GM03348 (cell line): ENCODE measurements at regions not wholly inside any gene's neighbourhood (a gene's known extent, or its start where the extent isn't known, plus 50 kb on each side); places are given as distances from the start of the nearest gene placed in this dataset.
"Not testable (repeated sequence)": the region's sequence is repeated elsewhere in the genome, so short reads cannot be mapped to it uniquely, and the experiment has no call there.

ENCODE experiments used
- DNase-seq: peaks from one replicate; pipeline ENCODE4 v3.0.0; 2012; ENCODE audit warnings: low spot score

DNA sequence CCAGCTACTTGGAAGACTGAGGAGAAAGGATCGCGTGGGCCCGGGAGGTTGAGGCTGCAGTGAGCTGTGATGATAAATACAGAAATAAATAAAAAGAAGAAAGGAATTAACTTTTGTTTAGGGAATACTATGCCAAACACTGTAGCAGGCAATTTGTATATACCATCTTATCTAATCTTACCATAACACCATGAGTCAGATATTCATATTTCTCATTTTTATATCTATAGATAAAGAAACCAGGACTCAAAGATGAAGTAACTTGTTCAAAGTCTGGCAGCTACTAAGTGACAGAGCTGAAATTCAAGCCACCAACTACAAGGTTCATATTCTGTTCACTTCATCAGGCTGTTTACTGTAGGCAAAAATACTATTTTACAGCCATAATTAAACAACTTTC lies 119.2 kb upstream of the SLC39A10 start:
- no peak for DNase-seq

DNA sequence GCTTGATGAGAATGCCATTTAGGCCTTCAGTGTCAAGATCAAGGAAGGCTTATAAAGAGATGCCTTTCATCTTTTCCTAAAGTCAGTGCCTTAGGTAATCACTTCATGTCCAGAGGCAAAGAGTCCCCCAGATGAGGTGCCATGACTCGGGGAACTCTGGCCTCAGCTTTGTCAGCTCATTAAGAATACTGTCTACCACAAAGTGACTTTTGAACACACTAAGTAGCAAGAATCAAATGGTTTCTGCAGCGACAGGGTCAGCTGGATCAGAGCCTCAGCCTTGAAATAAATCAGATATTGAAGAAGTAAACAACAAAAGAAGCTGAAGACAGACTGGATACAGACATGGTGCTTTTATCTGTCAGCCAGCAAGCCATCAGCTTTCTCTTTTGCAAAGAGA lies 120.1 kb upstream of the SLC39A10 start:
- no peak for DNase-seq

DNA sequence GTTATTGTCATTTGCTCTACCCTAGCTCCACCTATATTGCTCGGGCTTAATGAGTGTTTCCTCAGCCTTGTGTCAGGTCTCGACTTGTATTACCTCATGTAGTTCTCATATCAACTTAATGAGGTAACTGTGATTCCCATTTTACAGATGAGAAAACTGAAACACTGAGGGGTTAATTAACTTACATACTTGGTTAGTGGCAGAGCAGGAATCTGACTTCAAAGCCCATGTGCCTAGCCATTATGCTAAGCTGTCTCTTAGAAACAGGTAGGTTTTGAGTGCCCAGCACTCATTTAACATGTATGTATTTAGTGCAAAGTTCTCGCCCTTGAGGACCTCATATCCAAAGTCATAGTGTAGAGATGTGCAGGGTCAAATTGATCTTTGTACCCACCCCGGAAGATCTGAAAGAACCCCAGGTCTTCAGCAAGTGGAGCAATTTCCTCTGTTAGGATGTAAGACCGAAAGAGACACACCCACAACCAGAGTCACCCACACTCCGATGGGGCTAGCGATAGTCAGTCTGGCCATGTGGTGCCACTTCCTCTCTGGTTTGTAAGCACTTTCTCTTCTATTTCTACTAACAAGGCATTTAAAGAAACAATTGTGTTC lies 121.0 kb upstream of the SLC39A10 start:
- no peak for DNase-seq

DNA sequence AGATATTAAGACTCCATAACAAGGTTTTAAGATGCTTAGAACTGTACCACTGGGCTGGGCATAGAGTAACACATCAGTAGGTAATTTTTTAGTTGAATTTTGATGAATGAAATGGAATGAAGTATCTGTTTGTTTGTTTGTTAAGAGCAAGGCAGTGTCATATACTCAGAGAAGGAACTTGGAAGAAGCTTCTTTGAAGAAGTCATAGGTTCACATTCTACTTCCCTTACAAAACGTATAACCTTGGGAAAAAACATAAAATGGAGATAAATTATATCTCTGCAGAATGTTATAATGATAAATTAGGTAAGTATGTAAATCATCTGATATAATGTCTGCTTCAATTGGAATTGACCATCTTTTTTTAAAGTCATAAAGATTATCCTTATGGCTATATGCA lies 122.1 kb upstream of the SLC39A10 start:
- DNase-seq: no peak

DNA sequence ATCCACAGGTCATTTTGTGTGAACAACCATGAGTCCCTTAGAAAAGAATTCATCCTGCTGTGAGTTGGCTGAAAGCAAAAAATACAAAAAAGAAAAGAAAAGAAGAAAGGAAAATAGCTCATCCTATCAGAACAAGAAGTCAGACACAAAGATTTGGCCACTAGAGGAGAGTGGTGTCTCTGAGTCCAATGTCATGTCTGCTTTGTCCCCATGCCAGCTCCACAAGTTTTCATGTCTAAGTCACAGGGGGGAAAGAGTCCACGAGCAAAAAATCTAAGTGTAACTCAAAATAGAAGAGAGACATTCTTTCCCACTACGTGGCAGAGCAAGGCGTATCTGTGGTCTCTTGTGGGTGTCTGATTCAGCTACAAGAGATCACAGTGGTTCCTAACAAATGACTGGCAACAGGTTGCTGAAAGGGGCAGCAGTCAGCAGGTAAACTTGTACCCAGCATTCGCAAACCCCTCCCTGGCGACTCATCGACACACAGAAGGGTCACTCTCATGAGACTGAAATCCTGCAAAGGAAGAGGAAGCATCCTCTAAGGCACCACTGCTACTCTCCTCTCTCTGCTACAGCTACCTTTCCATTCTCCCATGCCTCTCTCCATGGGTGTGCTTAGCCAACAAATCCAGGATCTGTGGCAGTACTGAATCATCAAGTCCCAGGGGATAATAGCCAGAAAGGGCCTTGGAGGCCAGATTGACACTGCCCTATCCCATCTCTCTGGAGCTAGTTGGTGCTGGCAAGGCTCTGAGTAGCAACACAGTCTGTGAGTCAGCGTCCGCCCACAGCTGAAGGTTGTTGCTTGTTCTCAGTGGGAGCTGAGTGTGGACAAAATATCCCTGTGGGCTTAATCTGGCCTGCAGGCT lies 123.0 kb upstream of the SLC39A10 start:
- DNase-seq: peak; percentile 86

DNA sequence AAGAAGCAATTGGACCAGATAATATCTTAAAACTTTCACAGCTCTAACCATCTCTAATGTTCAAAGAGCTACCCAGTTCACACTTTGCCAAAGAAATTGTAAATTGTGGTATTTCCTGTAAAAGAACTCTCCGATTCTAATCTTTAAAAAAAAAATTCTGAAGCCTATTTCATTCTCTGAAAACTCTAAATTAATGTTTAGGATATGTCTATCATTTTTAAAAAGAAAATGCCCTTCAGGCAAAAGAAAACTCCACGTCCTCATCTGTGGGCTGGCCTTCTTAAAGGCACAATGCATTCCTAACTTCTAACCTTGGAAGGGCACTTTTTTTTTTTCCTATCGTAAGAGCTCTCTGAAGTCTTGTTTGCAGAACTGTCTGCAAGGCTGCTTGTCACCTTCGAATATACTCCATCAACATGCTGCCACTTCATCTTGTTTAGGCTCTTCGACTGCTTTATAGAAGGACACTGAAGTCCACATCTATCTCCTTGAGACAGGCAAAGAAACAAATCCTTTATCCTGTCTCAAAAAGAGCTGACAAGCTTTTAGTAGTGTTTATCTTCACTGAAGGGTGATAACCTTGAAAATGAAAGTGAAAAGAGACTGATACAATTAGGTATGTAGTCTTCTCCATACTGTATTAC lies 124.3 kb upstream of the SLC39A10 start:
- peak; percentile 20 for DNase-seq

DNA sequence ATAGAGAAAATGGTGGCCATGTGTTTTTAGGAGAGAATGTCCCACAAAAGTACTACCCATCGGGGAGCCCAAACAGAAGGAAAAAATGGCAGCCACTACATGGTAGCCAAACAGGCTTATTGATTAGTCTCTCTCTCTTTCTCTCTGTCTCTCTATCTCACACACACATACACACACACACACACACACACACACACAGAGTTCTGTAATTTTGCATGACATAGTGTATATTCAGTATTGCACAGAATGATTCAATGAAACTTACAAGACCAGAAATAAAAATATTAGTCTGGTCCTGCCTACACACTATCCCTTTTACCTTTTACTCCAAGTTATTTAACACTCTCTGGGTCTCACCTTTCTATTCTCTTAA lies 124.8 kb upstream of the SLC39A10 start:
- DNase-seq: no peak

DNA sequence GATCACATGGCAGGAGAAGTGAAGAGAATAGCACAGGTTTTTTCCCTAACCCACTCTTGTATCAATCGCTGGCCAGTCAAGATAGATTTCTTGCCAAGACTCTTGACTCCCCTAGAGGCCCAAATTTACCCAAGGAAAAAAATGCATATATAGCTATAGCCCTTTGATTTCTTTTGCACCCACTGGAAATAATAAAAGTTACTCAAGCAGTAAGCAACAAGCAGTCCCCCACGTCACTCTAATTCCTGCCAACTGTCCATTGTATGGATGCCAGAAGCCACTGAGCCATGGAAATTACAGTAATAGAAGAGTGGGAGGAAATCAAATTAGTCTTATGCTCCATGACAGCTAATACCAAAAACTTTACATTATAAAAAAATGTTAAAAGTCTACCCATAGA lies 125.3 kb upstream of the SLC39A10 start:
- DNase-seq: peak; percentile 15

DNA sequence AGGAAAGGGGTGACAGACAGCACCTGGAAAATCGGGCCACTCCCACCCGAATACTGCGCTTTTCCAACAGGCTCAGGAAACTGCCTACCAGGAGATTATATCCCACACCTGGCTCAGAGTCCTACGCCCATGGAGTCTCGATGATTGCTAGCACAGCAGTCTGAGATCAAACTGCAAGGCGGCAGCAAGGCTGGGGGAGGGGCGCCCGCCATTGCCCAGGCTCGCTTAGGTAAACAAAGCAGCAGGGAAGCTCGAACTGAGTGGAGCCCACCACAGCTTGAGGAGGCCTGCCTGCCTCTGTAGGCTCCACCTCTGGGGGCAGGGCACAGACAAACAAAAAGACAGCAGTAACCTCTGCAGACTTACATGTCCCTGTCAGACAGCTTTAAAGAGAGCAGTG lies 133.8 kb upstream of the SLC39A10 start:
- not testable (repeated sequence) for DNase-seq

DNA sequence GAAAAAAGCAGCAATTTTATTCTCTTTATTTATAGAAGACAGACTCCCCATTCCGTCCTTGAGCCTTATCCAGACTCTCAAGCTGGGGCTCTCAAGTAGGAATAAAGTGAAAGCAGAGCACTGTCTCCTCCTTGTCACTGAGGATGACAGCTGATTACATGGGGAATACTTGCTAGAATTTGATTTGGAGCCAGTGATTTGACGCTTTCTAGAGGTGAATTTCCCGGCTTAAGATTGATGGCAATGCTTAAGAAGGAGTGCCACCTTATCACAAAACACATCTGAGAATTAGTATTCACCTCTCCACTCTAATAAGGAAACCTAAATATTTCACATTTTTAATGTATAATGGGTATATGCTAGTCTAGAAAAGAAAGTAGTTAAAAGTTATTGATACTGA lies 135.4 kb upstream of the SLC39A10 start:
- no peak for DNase-seq

DNA sequence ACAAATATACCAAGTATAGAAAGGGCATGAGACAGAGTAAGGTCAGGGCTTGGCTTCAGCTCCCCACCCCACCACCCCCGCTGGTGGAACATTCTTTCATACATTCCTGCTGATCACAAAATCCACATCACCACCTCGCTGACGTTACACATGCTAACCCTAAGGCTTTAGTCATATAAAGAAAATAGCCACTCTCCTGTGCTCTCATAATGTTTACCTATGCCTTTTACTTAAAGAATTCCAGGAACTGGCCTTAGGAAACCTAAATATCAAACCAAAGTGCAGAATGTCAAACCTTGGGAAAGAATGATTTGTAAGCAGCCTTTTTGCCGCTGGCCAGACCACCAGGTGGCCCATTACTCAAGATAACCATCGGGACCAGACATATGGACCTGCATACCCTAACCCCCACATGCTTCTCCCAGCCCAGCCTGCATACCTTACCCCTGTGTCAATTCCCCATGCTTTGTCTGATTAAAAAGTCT lies 136.3 kb upstream of the SLC39A10 start:
- peak; percentile 86 for DNase-seq

DNA sequence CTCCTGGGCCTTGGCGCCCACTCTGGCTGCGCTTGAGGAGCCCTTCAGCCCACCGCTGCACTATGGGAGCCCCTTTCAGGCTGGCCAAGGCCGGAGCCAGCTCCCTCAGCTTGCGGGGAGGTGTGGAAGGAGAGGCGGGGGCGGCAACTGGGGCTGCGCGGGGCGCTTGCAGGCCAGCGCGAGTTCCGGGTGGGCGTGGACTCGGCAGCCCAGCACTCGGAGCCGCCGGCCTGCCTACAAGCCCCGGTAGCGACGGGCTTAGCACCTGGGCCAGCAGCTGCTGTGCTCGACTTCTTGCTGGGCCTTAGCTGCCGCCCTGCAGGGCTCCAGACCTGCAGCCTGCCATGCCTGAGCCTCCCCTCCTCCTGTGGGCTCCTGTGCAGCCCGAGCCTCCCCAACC lies 141.5 kb upstream of the SLC39A10 start:
- DNase-seq: no peak

DNA sequence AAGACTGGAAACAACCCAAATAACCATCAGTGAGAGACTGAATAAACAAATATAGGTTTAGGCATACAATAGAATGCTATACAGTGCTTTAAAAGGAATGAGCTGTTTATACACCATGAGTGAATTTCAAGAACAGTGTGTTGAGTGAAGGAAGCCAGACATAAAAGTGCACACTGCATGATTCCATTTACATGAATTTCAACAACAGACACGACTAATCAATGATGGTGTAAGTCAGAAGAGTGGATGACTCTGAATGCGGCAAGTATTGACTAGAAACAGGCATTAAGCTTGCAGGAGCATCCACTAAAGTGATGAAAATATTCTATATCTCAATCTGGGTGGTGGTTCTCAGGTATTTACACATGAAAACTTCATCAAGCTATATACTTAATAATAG lies 142.7 kb upstream of the SLC39A10 start:
- no peak for DNase-seq

DNA sequence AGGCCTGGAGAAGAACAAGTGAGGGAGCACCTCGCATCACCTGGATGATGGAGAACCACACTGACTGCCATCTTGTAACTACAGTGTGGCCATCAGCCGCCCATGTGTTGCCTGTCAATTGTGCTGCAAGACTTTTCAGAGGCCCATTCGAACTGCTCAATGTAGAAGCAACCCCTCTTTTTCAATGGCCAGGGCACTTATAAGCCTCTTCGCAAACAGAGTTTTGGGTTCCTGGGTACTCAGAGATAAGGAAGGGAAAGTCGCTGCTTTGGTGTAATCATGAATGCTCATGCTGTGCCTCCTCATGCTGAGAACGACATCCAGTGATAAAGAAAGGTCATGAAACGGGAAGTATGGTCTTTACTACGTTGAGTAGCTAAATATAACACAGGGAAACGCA lies 143.9 kb upstream of the SLC39A10 start:
- DNase-seq: no peak

DNA sequence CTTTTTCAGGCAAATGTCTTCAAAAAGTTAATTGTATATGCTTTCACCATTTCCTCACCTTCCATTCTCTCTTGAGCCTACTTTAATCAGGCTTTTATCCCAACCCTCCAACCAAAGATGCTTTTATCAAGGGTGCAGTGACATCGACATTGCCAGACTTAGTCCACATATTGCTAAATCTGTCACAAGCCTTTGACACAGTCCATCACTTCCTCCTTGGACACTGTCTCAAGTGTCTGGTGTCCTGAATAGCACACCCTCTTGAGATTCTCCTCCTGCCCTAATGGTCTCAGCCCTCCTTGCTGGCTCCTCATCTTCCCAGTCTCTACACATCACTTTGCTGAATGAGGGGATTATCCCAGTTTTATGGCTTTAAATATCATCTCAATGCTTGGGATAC lies 147.5 kb upstream of the SLC39A10 start:
- DNase-seq: no peak

DNA sequence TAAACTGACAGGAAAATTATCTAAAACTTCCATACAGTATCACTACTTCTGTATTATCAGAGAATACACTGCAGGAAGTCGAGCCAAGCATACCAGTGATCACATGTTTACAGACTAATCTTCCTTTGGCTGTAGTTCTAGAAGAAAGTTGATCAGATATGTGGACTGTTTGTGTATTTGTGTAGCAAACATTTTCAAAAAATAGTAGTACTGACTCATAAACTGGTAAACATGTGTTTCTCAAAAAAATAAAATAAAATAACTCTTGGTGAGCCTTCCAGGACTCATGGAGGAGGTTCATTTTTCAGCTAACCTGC lies 148.9 kb upstream of the SLC39A10 start:
- no peak for DNase-seq

DNA sequence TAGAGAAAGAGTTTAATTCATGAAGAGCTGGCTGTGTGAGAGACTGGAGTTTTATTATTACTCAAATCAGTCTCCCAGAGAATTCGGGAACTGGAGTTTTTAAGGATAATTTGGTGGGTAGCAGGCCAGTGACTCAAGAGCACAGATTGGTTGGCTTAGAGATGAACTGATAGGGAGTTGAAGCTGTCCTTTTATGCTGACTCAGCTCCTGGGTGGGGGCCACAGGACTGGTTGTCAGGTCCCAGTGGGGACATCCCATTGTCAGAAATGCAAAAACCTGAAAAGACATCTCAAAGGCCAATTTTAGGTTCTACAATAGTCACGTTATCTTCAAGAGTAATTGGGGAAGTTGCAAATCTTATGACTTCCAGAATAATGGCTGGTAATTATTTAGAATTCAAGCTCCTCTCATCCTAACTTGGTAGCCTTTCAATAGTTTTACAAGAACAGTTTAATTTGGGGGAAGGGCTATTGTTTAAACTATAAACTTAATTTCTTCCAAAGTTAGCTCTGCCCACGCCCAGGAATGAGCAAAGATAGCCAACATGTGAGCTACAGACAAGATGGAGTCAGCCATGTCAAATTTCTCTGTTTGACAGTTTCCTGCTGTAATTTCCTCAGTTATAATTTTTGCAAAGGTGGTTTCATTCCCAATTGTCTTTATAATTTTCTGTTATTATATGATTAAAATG lies 149.4 kb upstream of the SLC39A10 start:
- DNase-seq: no peak

DNA sequence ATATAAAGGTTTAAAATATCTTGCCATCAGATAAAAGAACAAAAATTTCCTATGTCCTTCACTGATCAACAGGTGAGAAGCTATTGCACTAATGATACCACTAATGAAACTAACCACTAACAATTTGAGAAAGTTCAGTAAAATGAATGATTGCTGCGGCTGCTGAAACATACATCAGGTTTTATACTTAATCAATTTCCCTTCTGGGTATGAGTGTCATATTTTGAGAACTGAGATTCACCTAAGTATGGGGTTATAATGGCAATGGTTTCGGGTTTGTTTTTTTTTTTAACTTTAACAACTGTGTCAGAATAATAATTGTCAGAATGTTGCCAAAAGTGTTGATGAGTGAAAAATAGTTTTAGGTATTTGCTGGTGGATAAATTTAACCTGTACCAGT lies 151.3 kb upstream of the SLC39A10 start:
- no peak for DNase-seq

DNA sequence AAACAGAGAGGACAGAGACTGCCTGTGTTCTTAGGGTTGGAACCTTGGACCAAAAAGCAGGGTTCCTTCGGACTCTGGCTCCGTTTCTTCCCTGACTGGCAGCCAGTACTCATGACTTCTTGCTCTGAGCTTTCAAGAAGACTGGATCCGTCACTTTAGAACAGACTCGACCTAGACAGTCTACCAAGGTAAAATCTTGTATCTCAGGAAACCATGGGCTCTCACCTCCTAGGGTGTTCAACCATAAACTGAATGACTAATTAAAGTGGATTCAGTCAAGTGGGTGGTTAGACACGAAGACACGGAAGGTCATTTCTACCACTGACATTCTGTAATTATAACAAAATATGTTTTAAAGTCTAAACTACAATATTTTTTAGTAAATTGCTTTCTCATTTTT lies 153.8 kb upstream of the SLC39A10 start:
- DNase-seq: no peak

DNA sequence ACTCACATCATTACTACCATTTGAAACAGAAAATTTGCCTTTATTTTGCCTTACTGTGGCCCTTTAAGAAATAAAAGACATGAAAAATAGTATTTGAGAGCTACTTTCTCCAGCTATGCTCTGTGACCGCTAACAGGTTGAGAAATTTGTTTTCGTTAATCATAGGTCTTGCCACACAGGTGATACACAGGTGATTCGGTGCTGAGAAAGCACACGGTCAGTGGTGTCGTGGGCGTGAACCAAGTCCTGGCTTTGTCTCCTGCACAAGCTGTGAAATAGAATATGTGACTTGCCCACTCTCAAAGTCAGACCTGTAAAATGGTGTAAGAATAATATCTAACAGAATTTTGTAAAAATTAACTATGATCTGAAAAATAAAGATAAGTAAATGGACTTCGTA lies 155.3 kb upstream of the SLC39A10 start:
- DNase-seq: no peak

DNA sequence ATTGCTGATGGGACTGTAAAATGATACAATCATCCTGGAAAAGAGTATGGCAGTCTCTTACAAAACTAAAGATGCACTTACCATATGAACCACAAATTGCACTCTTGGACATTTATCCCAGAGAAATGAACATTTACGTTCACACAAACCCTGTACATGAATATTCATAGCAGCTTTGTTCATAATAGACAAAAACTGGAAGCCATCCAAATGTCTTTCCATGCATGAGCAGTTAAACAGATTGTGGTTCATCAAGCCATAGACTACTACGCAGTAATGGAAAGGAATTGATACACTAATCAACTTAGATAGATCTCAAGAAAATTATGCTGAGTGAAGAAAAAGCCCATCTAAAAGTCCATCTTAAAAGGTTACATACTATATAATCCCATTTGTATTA lies 156.1 kb upstream of the SLC39A10 start:
- no peak for DNase-seq

DNA sequence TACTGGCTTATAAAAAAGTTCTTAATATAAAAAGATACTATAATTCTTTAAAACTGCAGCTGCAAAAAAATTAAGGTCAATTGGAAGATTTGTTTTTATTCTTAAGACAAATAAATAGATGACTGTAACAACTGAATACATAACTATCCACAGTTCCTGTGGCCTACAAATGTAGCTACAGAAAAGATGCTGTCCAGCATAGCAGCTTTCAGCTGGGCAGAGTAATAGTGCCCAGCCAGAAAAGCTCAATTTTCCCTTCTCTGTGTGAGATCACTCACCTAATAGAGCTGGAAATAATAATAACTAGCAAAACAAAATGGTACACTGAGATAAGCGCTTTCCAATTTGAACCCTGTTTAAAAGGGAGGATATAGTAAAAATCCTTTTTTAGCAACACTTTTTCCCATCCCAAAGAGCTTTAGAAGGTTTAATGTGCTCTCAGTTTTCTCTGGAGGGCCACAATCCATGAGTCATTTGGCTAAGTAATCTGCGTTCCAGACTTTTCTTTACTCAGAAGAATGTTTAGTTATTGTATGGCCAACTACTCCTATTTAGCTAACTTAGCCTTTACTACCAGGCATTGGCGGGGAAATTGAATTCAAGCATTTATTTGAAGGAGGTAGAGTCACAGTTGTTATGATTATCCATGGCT lies 158.1 kb upstream of the SLC39A10 start:
- peak; percentile 35 for DNase-seq
